HEK293T (cell line): ENCODE measurements at regions not wholly inside any gene's neighbourhood (a gene's known extent, or its start where the extent isn't known, plus 50 kb on each side); places are given as distances from the start of the nearest gene placed in this dataset.

Experiments
- ARNT ChIP-seq: fragments of 450-650 bp; IDR thresholded peaks from 2 replicates; pipeline ENCODE4 v1.6.1; 2017; ENCODE audit warnings: mild to moderate bottlenecking
- BHLHE40 ChIP-seq: fragments of 450-650 bp; IDR thresholded peaks from 2 replicates; pipeline ENCODE4 v1.6.1; 2016; ENCODE audit warnings: mild to moderate bottlenecking, moderate library complexity, borderline replicate concordance
- CTBP1 ChIP-seq: fragments of 450-650 bp; IDR thresholded peaks from 2 replicates; pipeline ENCODE4 v1.6.1; 2016; ENCODE audit warnings: borderline replicate concordance
- FOXA1 ChIP-seq: fragments of 450-650 bp; IDR thresholded peaks from 2 replicates; pipeline ENCODE4 v1.6.1; 2016; ENCODE audit warnings: mild to moderate bottlenecking
- FOXK2 ChIP-seq: fragments of 450-650 bp; IDR thresholded peaks from 2 replicates; pipeline ENCODE4 v1.6.1; 2016; ENCODE audit warnings: mild to moderate bottlenecking
- FOXM1 ChIP-seq: fragments of 450-650 bp; IDR thresholded peaks from 2 replicates; pipeline ENCODE4 v1.6.1; 2017; ENCODE audit warnings: mild to moderate bottlenecking, borderline replicate concordance
- HDGF ChIP-seq: fragments of 450-650 bp; IDR thresholded peaks from 2 replicates; pipeline ENCODE4 v1.6.1; 2017; ENCODE audit warnings: antibody characterized with exemption, borderline replicate concordance
- L3MBTL2 ChIP-seq: fragments of 450-650 bp; conservative IDR thresholded peaks from 2 replicates; pipeline ENCODE4 v1.6.1; 2016; ENCODE audit warnings: mild to moderate bottlenecking
- LEF1 ChIP-seq: fragments of 450-650 bp; IDR thresholded peaks from 2 replicates; pipeline ENCODE4 v1.6.1; 2017; ENCODE audit warnings: mild to moderate bottlenecking, borderline replicate concordance
- SP1 ChIP-seq: fragments of 450-650 bp; IDR thresholded peaks from 2 replicates; pipeline ENCODE4 v1.6.1; 2017
- SUZ12 ChIP-seq: fragments of 450-650 bp; IDR thresholded peaks from 2 replicates; pipeline ENCODE4 v1.6.1; 2016; ENCODE audit warnings: mild to moderate bottlenecking
- ZNF384 ChIP-seq: fragments of 450-650 bp; IDR thresholded peaks from 2 replicates; pipeline ENCODE4 v1.6.1; 2016
- TF ChIP-seq, protein P1 (sequence below): fragments of 450-650 bp; IDR thresholded peaks from 2 replicates; pipeline ENCODE4 v1.6.1; 2016

GRCh38 chr9:89917861-89918260 lies 313.0 kb downstream of the GADD45G start:
- no peak for TF ChIP-seq FOXK2
- TF ChIP-seq ARNT: no peak
- TF ChIP-seq HDGF: no peak
- no peak for TF ChIP-seq L3MBTL2
- TF ChIP-seq FOXA1: no peak
- no peak for TF ChIP-seq BHLHE40
- no peak for TF ChIP-seq SP1
- no peak for TF ChIP-seq ZNF384
- no peak for TF ChIP-seq LEF1
- no peak for TF ChIP-seq SUZ12
- no peak for TF ChIP-seq CTBP1
- TF ChIP-seq FOXM1: no peak
- TF ChIP-seq, protein P1, sequence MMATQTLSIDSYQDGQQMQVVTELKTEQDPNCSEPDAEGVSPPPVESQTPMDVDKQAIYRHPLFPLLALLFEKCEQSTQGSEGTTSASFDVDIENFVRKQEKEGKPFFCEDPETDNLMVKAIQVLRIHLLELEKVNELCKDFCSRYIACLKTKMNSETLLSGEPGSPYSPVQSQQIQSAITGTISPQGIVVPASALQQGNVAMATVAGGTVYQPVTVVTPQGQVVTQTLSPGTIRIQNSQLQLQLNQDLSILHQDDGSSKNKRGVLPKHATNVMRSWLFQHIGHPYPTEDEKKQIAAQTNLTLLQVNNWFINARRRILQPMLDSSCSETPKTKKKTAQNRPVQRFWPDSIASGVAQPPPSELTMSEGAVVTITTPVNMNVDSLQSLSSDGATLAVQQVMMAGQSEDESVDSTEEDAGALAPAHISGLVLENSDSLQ: no peak
